PC-9 (cell line): ENCODE measurements at regions not wholly inside any gene's neighbourhood (a gene's known extent, or its start where the extent isn't known, plus 50 kb on each side); places are given as distances from the start of the nearest gene placed in this dataset.

ENCODE experiments used
- CTCF ChIP-seq: fragments of 200-600 bp; sonication (generic); conservative IDR thresholded peaks from 2 replicates; pipeline ENCODE4 v1.6.1; 2017; ENCODE audit warnings: mixed run types, antibody characterized with exemption, mild to moderate bottlenecking, moderate library complexity
- EZH2 ChIP-seq: fragments of 200-600 bp; sonication (generic); IDR thresholded peaks from 2 replicates; pipeline ENCODE4 v1.8.0; 2017; ENCODE audit warnings: antibody characterized with exemption, low read depth

- TF ChIP-seq CTCF = no peak
- TF ChIP-seq EZH2 = no peak
Measured at GRCh38 chr14:37720131-37720530, 124.7 kb downstream of the TTC6 start.
